ENCODE measurements at regions not wholly inside any gene's neighbourhood (a gene's known extent, or its start where the extent isn't known, plus 50 kb on each side); places are given as distances from the start of the nearest gene placed in this dataset.
"Not testable (repeated sequence)": the region's sequence is repeated elsewhere in the genome, so short reads cannot be mapped to it uniquely, and the experiment has no call there.

GRCh38 chr16:16563962-16564361 lies 185.0 kb downstream of the NPIPA7 start:
- DNase-seq = not testable (repeated sequence)

GRCh38 chr16:16565326-16565725 lies 186.4 kb downstream of the NPIPA7 start:
- DNase-seq = not testable (repeated sequence)

- DNase-seq = not testable (repeated sequence)
Observed at GRCh38 chr16:16570055-16570454, 191.1 kb downstream of the NPIPA7 start.

- DNase-seq = not testable (repeated sequence)
Observed at GRCh38 chr16:16570874-16571273, 191.9 kb downstream of the NPIPA7 start.

- not testable (repeated sequence) for DNase-seq
Observed at GRCh38 chr16:16572130-16572774, 193.3 kb downstream of the NPIPA7 start.

- DNase-seq = not testable (repeated sequence)
Observed at GRCh38 chr16:16577062-16577461, 198.1 kb downstream of the NPIPA7 start.

GRCh38 chr16:16578701-16579100 lies 199.8 kb downstream of the NPIPA7 start:
- DNase-seq = no peak

- not testable (repeated sequence) for DNase-seq
Observed at GRCh38 chr16:16582916-16583315, 204.0 kb downstream of the NPIPA7 start.

- not testable (repeated sequence) for DNase-seq
Observed at GRCh38 chr16:16586073-16586651, 207.2 kb downstream of the NPIPA7 start.

GRCh38 chr16:16586969-16587368 lies 208.0 kb downstream of the NPIPA7 start:
- not testable (repeated sequence) for DNase-seq

- not testable (repeated sequence) for DNase-seq
Observed at GRCh38 chr16:16588436-16588835, 209.5 kb downstream of the NPIPA7 start.

- DNase-seq = not testable (repeated sequence)
Observed at GRCh38 chr16:16590654-16591318, 211.8 kb downstream of the NPIPA7 start.

- DNase-seq = peak in 4 of 6 experiments; percentile 3 to 41 (median 18)
Observed at GRCh38 chr16:16593156-16593863, 214.4 kb downstream of the NPIPA7 start.

- not testable (repeated sequence) for DNase-seq
Observed at GRCh38 chr16:16595029-16595718, 216.2 kb downstream of the NPIPA7 start.

- DNase-seq = not testable (repeated sequence)
Observed at GRCh38 chr16:16601239-16601638, 222.3 kb downstream of the NPIPA7 start.

- not testable (repeated sequence) for DNase-seq
Observed at GRCh38 chr16:16607401-16608082, 228.6 kb downstream of the NPIPA7 start.

- DNase-seq = not testable (repeated sequence)
Observed at GRCh38 chr16:16609627-16610026, 230.7 kb downstream of the NPIPA7 start.

- DNase-seq = not testable (repeated sequence)
Observed at GRCh38 chr16:16610389-16610967, 231.5 kb downstream of the NPIPA7 start.

GRCh38 chr16:16613212-16613611 lies 234.3 kb downstream of the NPIPA7 start:
- DNase-seq = not testable (repeated sequence)

GRCh38 chr16:16614484-16614883 lies 235.5 kb downstream of the NPIPA7 start:
- DNase-seq = not testable (repeated sequence)

GRCh38 chr16:16618963-16619465 lies 240.1 kb downstream of the NPIPA7 start:
- DNase-seq = not testable (repeated sequence)

Data from stimulated activated naive CD4-positive, alpha-beta T cell (primary cell).